Activated CD8-positive, alpha-beta memory T cell treated with anti-CD3 and anti-CD28 coated beads for 4 hours (primary cell): ENCODE measurements at regions not wholly inside any gene's neighbourhood (a gene's known extent, or its start where the extent isn't known, plus 50 kb on each side); places are given as distances from the start of the nearest gene placed in this dataset.
"Not testable (repeated sequence)": the region's sequence is repeated elsewhere in the genome, so short reads cannot be mapped to it uniquely, and the experiment has no call there.

ENCODE experiments used
- DNase-seq, 2 donors: peaks; one replicate each; pipeline ENCODE4 v3.0.0-alpha.2; 2020; ENCODE audit warnings: low read depth in 2 of 2

- DNase-seq, result no peak
These were observed 234.8 kb upstream of the EDNRA start for GRCh38 chr4:147246096-147246495.

DNA sequence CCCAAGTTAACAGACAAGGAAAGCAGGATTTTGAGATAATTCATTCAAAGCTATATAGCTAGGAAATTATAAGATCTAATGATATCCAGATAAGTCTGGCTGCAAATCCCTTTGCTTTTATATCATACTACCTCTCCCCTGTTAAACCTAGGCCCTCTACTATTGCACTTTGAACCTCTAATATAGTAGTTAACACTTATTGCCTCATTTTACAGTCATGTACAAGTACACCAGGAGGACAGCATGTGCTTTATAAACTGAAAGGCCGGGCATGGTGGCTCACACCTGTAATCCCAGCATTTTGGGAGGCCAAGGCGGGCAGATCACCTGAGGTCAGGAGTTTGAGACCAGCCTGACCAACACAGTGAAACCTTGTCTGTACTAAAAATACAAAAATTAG lies 234.4 kb upstream of the EDNRA start:
- not testable (repeated sequence) for DNase-seq

- DNase-seq, result no peak
These were observed 233.3 kb upstream of the EDNRA start for GRCh38 chr4:147247579-147247978.

GRCh38 chr4:147250062-147250461 lies 230.8 kb upstream of the EDNRA start:
- no peak for DNase-seq

GRCh38 chr4:147255268-147255667 lies 225.6 kb upstream of the EDNRA start:
- DNase-seq, result not testable (repeated sequence)

GRCh38 chr4:147259271-147259670 lies 221.6 kb upstream of the EDNRA start:
- DNase-seq, result not testable (repeated sequence)

GRCh38 chr4:147284256-147284835 lies 196.6 kb upstream of the EDNRA start:
- no peak for DNase-seq

DNA sequence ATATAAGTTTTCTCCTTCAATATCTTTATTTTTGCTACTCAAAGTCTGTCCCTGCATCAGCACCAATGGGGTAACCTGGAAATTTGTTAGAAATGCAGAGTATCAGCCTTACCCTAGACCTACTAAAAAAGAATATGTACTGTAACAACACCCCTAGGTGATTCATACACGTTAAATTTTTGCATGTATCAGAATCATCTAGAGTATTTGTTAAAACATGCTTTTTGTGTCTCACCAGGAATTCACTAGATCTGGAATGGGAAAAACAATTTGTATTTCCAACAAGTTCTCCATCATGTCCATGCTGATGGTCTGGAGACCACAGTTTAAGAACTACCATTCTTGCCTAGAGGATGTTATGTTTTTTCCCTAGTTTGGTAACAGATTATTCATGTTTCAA lies 196.0 kb upstream of the EDNRA start:
- no peak for DNase-seq

DNA sequence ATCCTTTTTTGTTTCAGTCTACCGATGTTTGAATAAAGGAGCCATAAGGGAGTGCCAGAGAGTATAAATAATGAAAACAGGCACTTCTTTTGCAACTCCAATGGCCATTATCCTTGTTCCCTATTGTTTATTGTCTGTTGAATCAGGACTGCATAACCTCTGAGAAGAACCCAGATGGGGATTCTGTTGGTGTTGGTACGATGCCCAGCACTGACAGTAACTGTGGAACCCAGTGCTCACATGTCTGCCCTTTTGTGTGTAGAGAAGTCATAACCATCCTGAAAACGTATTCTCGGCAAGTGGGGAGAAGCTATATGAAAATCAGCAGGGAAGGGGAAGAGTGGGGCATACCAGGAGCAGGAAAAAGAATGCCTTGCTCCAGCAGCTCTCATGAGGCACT lies 195.1 kb upstream of the EDNRA start:
- DNase-seq, result no peak

- no peak for DNase-seq
These were observed 193.9 kb upstream of the EDNRA start for GRCh38 chr4:147286846-147287587.

DNA sequence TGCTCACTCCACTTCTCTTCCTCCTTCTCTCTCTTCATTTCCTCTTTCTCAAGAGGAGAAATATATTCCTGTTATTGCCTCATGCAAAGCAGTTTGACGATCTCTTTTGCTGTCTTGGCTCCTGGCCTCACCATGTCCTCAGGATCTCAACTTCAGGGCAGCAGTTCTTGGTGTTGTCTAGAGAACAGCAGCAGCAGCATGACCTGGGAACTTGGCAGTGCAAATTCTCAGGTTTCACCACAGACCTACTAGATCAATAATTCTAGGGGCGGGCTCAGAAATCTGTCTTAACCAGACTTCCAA lies 193.4 kb upstream of the EDNRA start:
- no peak for DNase-seq

GRCh38 chr4:147288512-147288911 lies 192.4 kb upstream of the EDNRA start:
- no peak for DNase-seq

- DNase-seq, result no peak
These were observed 191.7 kb upstream of the EDNRA start for GRCh38 chr4:147289181-147289580.

DNA sequence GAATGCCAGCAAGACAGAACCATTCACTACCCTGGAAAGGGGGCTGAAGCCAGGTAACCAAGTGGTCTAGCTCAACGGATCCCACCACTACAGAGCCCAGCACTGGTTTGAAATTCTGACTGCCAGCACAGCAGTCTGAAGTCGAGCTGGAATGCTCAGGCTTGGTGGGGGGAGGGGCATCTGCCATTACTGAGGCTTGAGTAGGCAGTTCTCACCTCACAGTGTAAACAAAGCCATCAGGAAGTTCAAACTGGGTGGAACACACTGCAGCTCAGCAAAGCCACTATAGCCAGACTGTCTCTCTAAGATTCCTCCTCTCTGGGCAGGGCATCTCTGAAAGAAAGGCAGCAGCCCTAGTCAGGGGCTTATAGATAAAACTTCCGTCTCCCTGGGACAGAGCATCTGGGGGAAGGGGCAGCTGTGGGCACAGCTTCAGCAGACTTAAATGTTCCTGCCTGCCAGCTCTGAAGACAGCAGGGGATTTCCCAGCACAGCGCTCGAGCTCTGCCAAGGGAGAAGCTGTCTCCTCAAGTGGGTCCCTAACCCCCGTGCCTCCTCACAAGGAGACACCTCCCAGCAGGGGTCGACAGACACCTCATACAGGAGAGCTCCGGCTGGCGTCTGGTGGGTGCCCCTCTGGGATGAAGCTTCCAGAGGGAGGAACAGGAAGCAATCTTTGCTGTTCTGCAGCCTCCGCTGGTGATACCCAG lies 188.1 kb upstream of the EDNRA start:
- not testable (repeated sequence) for DNase-seq

DNA sequence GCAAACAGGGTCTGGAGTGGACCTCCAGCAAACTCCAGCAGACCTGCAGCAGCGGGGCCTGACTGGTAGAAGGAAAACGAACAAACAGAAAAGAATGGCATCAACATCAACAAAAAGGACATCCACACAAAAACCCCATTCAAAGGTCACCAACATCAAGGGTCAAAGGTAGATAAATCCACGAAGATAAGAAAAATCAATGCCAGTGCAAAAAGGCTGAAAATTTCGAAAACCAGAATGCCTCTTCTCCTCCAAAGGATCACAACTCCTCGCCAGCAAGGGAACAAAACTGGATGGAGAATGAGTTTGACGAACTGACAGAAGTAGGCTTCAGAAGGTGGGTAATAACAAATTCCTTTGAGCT lies 187.6 kb upstream of the EDNRA start:
- DNase-seq, result not testable (repeated sequence)

DNA sequence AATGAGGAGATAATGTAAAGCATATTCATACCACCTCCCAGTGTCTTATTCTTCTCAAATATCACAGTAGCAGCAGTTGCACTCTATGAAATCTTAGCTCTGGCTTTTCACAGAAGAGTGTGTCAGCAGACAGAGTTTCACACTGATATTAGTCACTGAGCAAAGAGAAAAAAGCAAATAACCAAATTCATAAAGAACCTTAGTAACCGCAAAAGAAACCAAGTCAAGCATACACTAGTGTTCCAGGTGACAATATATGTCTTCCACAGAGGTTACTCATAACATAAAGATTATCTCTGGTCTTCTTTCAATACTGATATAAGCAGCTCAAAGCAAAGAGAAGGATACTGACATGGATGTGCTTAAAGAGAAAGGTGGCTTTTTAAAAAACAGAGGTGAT lies 181.7 kb upstream of the EDNRA start:
- no peak for DNase-seq

- no peak for DNase-seq
These were observed 177.6 kb upstream of the EDNRA start for GRCh38 chr4:147303174-147303872.

- DNase-seq, result no peak
These were observed 177.0 kb upstream of the EDNRA start for GRCh38 chr4:147303873-147304229.

GRCh38 chr4:147307896-147308674 lies 172.8 kb upstream of the EDNRA start:
- no peak for DNase-seq

GRCh38 chr4:147309434-147309833 lies 171.5 kb upstream of the EDNRA start:
- DNase-seq, result no peak

GRCh38 chr4:147310312-147310711 lies 170.6 kb upstream of the EDNRA start:
- no peak for DNase-seq

DNA sequence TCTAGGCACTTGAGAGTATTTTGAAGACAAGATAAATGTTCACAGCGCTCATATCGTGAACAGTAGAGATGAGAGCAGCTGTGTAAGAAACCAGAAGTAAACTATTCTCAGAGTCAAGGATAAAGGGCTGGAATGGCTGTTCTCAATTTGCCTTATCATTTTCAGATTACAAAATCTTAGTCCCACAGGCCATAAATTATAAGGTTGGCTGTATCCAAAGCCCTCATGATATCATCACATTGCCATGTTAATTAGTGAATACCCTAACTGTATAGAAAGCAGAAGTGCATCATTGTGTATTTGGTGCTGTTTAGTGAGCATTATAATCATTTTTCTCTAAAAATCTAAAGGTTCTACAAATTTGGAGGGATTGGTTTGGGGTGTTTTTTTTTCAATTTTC lies 168.9 kb upstream of the EDNRA start:
- DNase-seq, result no peak
